ENCODE measurements at regions not wholly inside any gene's neighbourhood (a gene's known extent, or its start where the extent isn't known, plus 50 kb on each side); places are given as distances from the start of the nearest gene placed in this dataset.

GRCh38 chr6:81396916-81397315 is 355.6 kb downstream of the TENT5A start:
- TF ChIP-seq POLR2A (IDR thresholded peaks at IDR 0.05; ENCODE audit: low read depth, low read length) (no peak), SPI1 (IDR thresholded peaks at IDR 0.05; ENCODE audit: low read depth, low read length) (no peak), POLR2AphosphoS5 (IDR thresholded peaks at IDR 0.05; ENCODE audit: low read depth, low read length) (no peak), POU2F2 (IDR thresholded peaks at IDR 0.05; ENCODE audit: low read depth, low read length) (no peak)

All from GM12891 (cell line).